ENCODE measurements at regions not wholly inside any gene's neighbourhood (a gene's known extent, or its start where the extent isn't known, plus 50 kb on each side); places are given as distances from the start of the nearest gene placed in this dataset.

DNA sequence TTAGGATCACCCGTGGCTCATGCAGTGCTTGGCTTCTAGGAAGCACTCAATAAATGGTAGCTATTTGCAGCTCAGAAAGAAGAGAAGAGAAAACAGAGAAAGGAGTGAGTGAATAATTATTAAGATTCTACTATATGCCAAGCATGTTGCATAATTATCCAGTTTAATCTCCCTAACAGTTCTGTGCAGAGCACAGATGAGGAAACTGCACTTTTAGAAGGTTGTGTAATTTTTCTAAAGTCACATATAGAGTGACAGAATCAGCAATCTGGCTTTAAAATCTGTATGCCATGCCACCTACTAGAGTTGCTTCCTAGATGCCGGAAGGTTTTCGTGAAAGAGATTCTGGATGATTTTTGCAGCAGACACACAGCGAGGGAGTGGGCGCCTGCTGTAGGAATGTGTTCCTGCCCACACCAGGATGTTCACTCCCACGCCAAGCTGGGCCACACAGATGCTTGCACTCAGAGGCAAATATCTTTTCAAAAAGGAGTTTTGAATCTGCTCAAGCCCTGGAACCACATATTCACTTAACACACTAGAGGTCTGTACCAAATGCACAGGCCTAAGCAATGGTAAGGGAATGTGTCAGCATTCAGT lies 50.2 kb upstream of the SMCO2 start:
- Histone ChIP-seq H3K9ac (ENCODE audit: low read depth in 1 of 2, low read length in 2 of 2) (no peak overlapping the region), H3K9me3 (ENCODE audit: control insufficient read depth in 4 of 4, low read length in 3 of 4) (no peaks in the 10 kb centered on the region), H3K4me1 (ENCODE audit: control insufficient read depth in 4 of 4, insufficient read depth in 4 of 4, low read length in 3 of 4) (no peaks in the 10 kb centered on the region), H3K36me3 (ENCODE audit: control insufficient read depth in 4 of 4, insufficient read depth in 3 of 4, low read depth in 1 of 4, low read length in 3 of 4) (no peaks in the 10 kb centered on the region), H3K27me3 (ENCODE audit: control insufficient read depth in 4 of 4, insufficient read depth in 4 of 4, low read length in 3 of 4) (no peaks in the 10 kb centered on the region), H3K4me3 (ENCODE audit: low read depth in 1 of 3, low read length in 3 of 3) (no peak overlapping the region), H3K27ac (ENCODE audit: low read depth in 1 of 2, low read length in 2 of 2) (no peak overlapping the region)
- TF ChIP-seq TAF1 (conservative IDR thresholded peaks at IDR 0.05): no peak
- TF ChIP-seq, protein P1, sequence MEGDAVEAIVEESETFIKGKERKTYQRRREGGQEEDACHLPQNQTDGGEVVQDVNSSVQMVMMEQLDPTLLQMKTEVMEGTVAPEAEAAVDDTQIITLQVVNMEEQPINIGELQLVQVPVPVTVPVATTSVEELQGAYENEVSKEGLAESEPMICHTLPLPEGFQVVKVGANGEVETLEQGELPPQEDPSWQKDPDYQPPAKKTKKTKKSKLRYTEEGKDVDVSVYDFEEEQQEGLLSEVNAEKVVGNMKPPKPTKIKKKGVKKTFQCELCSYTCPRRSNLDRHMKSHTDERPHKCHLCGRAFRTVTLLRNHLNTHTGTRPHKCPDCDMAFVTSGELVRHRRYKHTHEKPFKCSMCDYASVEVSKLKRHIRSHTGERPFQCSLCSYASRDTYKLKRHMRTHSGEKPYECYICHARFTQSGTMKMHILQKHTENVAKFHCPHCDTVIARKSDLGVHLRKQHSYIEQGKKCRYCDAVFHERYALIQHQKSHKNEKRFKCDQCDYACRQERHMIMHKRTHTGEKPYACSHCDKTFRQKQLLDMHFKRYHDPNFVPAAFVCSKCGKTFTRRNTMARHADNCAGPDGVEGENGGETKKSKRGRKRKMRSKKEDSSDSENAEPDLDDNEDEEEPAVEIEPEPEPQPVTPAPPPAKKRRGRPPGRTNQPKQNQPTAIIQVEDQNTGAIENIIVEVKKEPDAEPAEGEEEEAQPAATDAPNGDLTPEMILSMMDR (IDR thresholded peaks at IDR 0.05; ENCODE audit: low read depth, low read length, missing input control): no peak
- no peak for TF ChIP-seq RXRA (IDR thresholded peaks at IDR 0.05)
- no peak for TF ChIP-seq YY1 (IDR thresholded peaks at IDR 0.05)
- TF ChIP-seq JUND (IDR thresholded peaks at IDR 0.05): no peak
- TF ChIP-seq RAD21 (IDR thresholded peaks at IDR 0.05): no peak
- TF ChIP-seq GABPA (IDR thresholded peaks at IDR 0.05 in 1 of 2, conservative IDR thresholded peaks at IDR 0.05 in 1 of 2): no peak
- TF ChIP-seq EGR1 (IDR thresholded peaks at IDR 0.05; ENCODE audit: low read depth in 2 of 2): no peak
- TF ChIP-seq REST (IDR thresholded peaks at IDR 0.05): no peak
- TF ChIP-seq NR2F2 (IDR thresholded peaks at IDR 0.05): no peak
- TF ChIP-seq ATF3 (IDR thresholded peaks at IDR 0.05): no peak
- no peak for TF ChIP-seq HNF4G (IDR thresholded peaks at IDR 0.05)
- DNase-seq (ENCODE audit: low spot score): no peak
- WGBS: 97% methylated on average over 6 of the region's 6 CpGs

Measured in liver (tissue), 8 donors.